SKM-1 treated with dmso at 0.1 percent for 144 hours (cell line): ENCODE measurements at regions not wholly inside any gene's neighbourhood (a gene's known extent, or its start where the extent isn't known, plus 50 kb on each side); places are given as distances from the start of the nearest gene placed in this dataset.
"Not testable (repeated sequence)": the region's sequence is repeated elsewhere in the genome, so short reads cannot be mapped to it uniquely, and the experiment has no call there.

Experiments used
- DNase-seq: peaks from one replicate; lab custom pipeline; 2025; ENCODE audit not compliant: unreplicated experiment; lab: John Stamatoyannopoulos, UW

DNA sequence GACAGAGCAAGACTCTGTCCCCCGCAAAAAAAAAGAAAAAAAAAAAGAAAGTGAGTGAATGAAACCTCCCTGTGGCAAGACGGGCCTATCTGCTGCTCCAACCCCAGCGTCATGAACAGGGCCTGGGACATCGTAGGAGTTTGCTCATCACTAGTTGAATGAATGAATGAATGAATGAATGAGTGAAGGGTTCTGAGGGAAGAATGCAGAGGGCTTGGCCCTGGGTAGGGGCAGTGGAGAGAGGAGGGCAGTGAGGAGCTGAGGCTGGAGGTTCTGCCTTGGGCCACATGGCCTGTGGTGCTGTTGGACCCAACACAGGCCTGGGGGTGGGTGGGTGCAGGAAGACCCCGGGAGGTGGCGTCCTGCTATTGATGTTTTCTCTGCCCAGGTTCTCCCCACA lies 125.5 kb upstream of the CIBAR2 start:
- DNase-seq, result no peak

DNA sequence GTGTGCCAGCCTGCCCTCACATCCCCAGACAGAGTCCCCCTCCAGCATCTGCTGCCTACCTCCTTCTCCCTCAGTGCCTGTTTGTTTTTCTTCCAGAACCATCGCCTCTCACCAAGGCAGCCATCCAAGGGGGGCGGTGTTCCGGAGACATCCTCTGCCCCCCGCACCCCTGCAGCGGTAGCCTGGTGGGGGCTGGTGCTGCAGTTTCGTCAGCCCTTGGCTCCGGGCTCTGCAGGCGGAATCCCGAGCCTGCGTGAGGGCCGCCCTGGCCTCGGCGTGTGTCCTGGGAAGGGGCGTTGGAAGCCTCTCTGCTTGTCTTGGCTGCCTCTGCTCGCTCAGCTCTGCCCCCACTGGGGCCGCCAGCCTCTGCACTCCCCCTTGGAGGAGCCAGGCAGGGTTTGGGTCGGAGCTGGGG lies 126.0 kb upstream of the CIBAR2 start:
- DNase-seq, result no peak

DNA sequence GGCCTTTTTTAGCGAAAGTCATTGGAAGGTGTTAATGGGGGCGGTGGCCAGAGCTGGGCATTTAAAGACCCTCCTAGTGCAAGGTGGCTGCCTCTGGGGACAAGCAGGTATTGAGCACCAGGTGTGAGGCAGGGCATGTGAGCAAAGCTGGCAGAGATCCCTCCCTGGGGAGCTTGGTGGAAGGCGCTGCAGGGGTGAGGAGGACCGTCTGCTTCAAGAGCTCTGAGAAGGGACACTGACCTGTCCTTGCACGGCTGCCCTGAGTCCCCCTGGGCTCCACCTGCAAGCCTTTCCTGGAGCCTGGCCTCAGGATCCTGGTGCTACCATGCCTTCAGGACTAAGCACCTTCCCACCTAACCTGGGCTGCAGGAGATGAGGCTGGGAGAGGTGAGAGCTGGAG lies 127.0 kb upstream of the CIBAR2 start:
- DNase-seq, result no peak

GRCh38 chr16:85239871-85240270 lies 127.6 kb upstream of the CIBAR2 start:
- no peak for DNase-seq

- DNase-seq, result no peak
Observed at GRCh38 chr16:85240982-85241924, 129.0 kb upstream of the CIBAR2 start.

DNA sequence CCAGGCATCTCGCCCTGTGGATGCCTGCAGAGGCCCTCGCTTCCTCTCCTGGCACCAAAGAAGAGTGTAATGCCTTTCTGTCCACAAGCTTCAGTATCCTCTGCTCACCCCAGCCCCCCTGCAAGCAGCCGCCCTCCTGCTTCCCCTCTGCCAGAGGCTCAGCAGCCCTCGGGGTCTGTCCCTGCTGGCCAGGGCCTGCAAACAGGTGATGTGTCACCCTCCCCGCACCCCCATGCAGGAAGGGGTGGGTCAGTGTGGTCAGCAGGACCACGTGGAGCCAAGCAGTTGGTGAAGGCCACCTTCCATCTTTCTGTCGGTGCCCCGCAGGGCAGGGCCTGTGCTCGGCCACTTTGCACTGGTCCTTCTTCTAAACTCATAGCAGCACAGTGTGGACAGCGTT lies 129.9 kb upstream of the CIBAR2 start:
- DNase-seq, result no peak

GRCh38 chr16:85243308-85243707 lies 131.0 kb upstream of the CIBAR2 start:
- DNase-seq, result no peak

GRCh38 chr16:85244452-85244851 lies 132.2 kb upstream of the CIBAR2 start:
- DNase-seq, result not testable (repeated sequence)

DNA sequence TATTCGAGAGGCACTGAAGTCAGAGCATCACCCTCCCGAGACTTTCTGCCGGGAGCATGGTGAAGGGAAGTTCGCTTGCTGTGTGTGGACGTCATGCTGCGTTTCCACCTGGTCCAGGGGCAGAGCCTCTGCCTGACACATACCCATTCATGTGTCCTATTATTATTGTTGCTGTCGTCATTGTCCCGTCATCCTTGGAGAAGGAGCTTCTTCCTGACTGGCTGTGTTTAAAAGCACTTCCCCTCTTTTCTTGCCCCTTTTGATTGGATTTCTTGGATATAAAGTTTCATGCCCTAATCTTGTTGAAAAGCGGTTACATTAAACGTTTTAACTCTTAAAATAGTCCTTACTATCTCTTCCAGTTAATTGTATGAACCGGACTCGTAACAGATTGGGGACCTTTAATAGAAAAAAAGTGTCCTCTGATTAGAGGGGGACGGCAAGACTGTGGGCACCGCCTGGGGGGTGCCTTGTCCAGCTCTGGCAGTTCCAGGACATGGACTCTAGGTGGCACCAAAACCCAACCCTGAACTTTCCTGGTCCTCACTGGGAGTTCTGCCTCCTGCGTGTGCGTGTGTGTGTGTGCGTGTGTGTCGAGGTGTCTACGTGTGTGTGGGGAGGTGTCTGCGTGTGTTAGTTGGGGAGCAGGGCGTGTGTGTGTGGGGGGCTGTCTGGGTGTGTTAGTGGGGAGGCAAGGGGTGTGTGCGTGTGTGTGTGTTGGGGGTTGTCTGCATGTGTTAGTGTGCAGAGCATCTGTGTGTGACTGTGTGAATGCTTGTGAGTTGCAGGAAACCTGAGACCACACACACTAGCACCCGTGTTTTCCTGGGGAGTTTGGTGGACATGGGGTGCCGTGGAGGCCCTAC lies 133.3 kb upstream of the CIBAR2 start:
- peak; percentile 21 for DNase-seq

DNA sequence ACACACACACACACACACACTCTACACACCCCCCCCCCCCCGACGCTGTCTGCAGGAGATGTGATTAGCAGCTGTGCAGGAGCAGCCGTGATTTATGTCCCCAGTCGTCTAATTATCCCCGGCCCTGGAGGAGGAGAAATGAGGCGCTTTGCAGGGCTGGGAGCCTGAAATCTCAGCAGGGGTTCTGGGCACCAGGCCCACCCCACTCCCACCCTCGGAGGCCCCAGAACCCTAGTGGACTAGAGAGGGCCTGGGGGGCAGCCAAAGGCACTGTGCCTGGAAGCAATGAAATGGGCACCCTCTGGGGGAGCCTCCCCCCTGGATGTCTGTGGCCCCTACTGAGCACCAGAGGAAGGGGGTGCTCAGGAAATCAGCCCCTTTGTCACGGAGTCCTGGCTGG lies 134.2 kb upstream of the CIBAR2 start:
- no peak for DNase-seq

- DNase-seq, result no peak
Observed at GRCh38 chr16:85246973-85247372, 134.7 kb upstream of the CIBAR2 start.

GRCh38 chr16:85248342-85248741 lies 136.1 kb upstream of the CIBAR2 start:
- DNase-seq, result no peak

DNA sequence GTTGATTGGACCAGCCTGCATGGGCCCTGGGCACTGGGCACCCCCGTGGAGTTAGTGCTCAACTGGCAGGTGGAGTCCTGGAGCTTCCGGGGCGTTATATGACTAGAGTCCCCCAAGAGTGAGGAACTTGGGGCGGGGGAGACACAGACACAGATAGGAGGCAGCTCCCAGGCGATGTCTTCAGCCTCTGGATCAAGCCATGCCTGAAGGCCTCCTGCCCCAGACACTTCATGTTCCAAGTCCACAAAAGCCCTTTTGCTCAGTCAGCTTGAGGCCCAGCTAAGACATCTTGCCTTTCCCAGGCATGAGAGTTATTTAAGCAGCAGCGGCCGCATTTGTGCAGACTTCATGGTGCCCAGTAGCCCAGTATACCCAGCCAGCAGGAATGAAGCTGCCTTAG lies 136.6 kb upstream of the CIBAR2 start:
- no peak for DNase-seq

DNA sequence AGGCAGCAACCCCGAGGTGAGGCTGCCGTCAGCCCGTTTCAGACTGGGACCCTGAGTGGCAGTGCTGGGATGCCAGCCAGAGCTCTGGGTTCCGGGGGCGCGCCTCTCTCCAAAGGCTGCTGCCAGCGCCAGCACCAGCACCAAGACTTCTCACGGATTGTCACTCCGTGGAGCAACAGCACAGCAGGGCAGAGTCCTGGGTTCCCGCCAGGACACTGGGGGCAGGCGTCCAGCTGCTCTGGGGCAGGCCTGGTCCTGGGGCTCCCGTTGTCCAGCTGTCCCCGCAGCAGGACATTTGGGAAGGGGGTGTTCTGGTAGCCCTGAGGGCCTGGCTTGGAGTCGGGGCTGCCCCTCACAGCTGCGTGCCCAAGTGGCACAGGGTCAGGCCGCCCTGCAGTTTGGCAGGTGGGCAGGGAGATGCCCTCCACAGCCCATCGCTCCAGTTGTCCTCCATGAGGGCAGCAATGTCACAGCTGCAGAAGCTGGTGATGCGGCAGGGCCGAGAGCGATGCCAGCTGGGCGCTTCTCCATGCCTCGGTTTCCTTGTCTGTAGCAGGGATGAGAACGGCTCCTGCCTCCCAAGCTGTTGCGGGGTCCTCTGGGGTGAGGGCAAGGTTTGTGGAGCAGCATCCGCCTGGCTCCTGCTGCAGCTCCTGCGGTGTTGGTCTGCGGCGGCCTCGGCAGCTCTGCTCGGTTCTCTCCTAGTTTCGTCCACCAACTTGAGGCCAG lies 137.3 kb upstream of the CIBAR2 start:
- no peak for DNase-seq

DNA sequence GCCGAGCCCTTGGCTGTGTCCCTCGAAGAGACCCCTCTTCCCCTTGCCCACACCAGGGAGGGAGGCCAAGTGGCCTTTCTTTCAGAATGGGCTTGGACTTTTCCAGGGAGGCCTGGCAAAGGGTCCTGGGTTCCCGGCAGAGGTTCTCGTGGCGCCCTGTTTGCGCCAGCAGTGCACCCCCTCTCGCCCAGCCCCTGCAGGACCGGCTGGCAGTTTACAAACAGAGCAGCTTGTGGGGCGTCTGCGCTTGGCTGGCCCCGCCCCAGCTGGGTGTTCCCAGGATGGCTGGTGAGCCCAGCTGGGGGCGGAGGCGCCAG lies 137.8 kb upstream of the CIBAR2 start:
- DNase-seq, result no peak

DNA sequence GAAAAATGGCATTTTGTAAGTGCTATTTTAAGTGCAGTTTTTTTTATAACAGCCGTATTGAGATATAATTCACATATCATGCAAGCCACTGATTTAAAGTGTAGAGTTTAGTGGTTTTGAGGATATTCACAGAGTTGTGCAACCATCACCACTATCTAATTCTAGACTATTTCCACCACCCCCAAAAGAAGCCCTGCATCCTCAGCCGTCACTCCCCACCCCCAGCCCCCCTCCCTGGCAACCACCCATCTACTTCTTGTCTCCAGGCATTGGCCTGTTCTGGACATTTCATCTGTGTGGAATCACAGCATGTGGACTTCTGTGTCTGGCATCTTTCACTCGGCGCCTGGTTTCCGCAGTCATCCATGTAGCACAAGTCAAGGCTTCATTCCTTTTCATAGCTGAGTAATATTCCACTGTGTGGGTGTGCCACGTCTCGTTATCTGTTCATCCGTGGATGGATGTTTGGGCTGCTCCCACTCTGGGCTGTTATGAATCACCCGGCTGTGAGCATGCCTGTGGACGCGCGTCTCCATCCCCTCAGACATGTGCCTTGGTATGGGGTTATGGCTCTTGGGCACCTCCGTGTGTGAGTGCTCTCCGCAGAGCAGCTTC lies 138.4 kb upstream of the CIBAR2 start:
- no peak for DNase-seq

GRCh38 chr16:85251225-85251760 lies 139.0 kb upstream of the CIBAR2 start:
- no peak for DNase-seq

GRCh38 chr16:85252014-85252413 lies 139.7 kb upstream of the CIBAR2 start:
- DNase-seq, result no peak

DNA sequence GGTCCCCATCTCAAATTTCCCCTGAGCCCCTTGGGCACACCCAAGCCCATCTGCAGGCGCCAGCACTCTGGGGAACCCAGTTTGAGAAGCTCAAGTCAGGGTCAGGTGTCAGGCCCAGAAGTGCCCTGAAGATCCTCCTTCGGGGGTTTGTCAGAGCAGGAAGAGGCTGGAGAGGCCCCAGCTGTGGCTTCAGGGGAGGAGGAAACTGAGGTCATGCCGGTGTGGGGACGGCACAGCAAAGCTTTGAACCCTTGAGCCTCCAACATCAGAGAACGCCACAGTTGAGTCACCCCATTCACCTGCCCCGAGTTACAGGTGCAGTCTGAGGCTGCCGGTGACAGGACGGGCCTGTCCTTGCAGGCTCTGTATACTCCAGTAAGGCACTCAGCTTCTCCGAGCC lies 140.2 kb upstream of the CIBAR2 start:
- no peak for DNase-seq

DNA sequence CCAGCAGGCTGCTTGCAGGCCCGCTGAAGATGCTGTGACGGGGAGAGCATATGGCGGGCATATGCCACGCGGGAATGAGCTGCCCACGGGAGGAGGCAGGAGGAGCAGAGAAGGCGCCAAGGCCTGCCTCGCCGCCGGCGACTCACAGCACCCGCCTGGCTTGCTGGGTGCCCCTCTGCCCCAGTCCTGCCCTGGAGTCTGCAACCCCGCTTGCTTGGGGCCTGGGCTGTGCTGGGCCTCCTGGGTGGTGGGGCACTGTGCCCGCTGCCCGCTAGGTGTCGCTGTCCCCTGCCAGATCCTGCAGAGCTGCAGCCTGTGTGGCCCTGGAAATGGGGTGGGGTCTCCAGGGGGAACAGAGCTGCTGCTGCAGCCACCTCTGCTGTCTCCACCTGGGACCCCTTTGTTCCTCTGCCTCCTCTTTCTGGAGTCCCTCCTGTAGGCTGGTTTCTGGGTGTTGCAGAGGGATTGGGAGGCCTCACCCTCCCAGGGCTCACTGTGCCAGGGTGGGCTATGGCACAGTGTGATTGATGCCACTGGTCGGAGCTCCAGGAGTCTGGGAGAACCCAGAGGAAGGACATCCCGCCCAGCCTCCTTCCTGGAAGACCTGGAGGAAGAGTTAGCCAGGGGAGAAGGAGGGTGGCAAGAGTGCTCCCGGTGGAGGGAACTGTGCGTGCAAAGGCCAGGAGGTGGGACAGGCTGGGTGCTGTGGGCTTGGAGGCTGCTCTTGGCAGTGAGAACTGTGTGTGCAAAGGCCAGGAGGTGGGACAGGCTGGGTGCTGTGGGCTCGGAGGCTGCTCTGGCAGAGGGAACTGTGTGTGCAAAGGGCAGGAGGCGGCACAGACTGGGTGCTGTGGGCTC lies 141.0 kb upstream of the CIBAR2 start:
- peak; percentile 25 for DNase-seq
